Uterus (tissue), 2 donors: ENCODE measurements at regions not wholly inside any gene's neighbourhood (a gene's known extent, or its start where the extent isn't known, plus 50 kb on each side); places are given as distances from the start of the nearest gene placed in this dataset.

Source experiments
- POLR2A ChIP-seq, 2 donors: fragments of 450-650 bp; IDR thresholded peaks; one replicate each; pipeline ENCODE4 v1.6.1; 2016; ENCODE audit warnings: antibody characterized with exemption in 2 of 2, mild to moderate bottlenecking in 1 of 2, moderate library complexity in 1 of 2
- TF ChIP-seq, protein P1 (sequence below), 4 experiments: fragments of 200-600 bp in 2 of 4; fragments of 450-650 bp in 2 of 4; sonication (generic) in 2 of 4; IDR thresholded peaks; one replicate each; pipeline ENCODE4 v1.5.1; 2016 to 2019; ENCODE audit warnings: antibody characterized with exemption in 4 of 4, mild to moderate bottlenecking in 2 of 4, moderate library complexity in 1 of 4

DNA sequence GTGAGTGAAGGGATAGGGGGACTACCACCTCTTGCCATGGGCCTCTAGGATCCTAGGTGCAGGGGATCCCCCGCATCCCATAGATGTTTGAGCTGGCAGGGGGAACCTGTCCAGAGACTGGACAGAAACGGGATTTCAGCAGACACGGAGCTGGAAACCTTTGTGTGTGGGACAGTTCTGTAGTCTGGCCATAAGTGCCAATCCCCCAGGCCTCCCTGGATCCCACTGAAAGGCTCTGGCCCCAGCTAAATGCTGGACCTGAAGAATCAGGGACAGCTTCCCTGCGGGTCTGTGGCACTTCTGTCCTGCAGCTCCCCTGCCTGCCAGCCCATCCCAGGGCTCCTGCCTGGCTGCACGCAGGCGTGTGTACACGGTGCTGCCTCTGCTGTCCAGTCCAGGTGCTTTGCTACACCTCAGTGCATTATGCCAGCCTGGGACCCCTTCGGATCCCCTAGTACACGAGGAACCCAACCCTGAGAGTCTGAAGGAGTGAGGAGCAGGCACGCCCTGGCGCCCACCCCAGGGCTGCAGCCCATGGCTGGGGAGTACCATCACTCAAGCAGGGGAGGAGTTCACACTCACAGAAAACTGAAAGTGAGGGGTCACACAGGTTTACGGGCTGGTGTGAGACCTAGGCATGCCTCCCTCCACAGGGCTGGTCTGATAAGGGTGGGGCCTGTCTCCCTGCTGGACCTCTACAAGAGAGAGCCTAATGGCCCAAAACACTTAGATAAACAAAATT, 703.0 kb downstream of the ARAP2 start:
- TF ChIP-seq, protein P1, sequence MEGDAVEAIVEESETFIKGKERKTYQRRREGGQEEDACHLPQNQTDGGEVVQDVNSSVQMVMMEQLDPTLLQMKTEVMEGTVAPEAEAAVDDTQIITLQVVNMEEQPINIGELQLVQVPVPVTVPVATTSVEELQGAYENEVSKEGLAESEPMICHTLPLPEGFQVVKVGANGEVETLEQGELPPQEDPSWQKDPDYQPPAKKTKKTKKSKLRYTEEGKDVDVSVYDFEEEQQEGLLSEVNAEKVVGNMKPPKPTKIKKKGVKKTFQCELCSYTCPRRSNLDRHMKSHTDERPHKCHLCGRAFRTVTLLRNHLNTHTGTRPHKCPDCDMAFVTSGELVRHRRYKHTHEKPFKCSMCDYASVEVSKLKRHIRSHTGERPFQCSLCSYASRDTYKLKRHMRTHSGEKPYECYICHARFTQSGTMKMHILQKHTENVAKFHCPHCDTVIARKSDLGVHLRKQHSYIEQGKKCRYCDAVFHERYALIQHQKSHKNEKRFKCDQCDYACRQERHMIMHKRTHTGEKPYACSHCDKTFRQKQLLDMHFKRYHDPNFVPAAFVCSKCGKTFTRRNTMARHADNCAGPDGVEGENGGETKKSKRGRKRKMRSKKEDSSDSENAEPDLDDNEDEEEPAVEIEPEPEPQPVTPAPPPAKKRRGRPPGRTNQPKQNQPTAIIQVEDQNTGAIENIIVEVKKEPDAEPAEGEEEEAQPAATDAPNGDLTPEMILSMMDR (IDR thresholded peaks at IDR 0.05) = no peak
- no peak for TF ChIP-seq POLR2A (IDR thresholded peaks at IDR 0.05)
